Epithelial cell of esophagus (primary cell): ENCODE measurements at regions not wholly inside any gene's neighbourhood (a gene's known extent, or its start where the extent isn't known, plus 50 kb on each side); places are given as distances from the start of the nearest gene placed in this dataset.

Experiments
- DNase-seq: peaks from one replicate; pipeline ENCODE4 v3.0.0; 2010; ENCODE audit warnings: low read depth
- H3K4me3 ChIP-seq: 2 replicates; pipeline ENCODE4 v1.5.1; 2011; ENCODE audit warnings: mild to moderate bottlenecking, low read length, control low read depth
- TF ChIP-seq, protein P1 (sequence below): IDR thresholded peaks from 2 replicates; pipeline ENCODE4 v1.5.1; 2011; ENCODE audit warnings: low read depth, mild to moderate bottlenecking, low read length, control low read depth, inconsistent platforms; ENCODE audit not compliant: insufficient read depth; ENCODE audit errors: missing control alignments

DNA sequence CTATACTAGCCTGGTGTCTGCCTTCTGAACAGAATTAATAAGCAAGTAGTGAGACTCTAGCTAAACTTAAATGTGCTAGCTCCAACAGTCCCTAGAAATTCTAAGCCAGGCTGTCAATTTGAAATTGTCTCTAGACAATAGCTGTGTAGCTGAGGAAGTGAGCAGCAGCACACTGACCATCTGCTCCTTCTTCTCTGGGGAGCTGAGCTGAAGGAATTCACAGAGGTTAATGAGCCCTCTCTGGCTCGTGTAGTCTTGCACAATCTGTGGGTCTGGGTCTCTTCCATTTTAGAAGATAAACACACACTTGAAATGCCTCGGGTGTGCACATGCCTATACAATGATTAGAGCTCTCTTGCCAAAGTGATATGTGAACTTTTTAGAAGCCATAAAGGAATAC is 63.5 kb upstream of the BARX1 start:
- no peak overlapping the region for H3K4me3 ChIP-seq
- no peak for DNase-seq
- TF ChIP-seq, protein P1, sequence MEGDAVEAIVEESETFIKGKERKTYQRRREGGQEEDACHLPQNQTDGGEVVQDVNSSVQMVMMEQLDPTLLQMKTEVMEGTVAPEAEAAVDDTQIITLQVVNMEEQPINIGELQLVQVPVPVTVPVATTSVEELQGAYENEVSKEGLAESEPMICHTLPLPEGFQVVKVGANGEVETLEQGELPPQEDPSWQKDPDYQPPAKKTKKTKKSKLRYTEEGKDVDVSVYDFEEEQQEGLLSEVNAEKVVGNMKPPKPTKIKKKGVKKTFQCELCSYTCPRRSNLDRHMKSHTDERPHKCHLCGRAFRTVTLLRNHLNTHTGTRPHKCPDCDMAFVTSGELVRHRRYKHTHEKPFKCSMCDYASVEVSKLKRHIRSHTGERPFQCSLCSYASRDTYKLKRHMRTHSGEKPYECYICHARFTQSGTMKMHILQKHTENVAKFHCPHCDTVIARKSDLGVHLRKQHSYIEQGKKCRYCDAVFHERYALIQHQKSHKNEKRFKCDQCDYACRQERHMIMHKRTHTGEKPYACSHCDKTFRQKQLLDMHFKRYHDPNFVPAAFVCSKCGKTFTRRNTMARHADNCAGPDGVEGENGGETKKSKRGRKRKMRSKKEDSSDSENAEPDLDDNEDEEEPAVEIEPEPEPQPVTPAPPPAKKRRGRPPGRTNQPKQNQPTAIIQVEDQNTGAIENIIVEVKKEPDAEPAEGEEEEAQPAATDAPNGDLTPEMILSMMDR = no peak

DNA sequence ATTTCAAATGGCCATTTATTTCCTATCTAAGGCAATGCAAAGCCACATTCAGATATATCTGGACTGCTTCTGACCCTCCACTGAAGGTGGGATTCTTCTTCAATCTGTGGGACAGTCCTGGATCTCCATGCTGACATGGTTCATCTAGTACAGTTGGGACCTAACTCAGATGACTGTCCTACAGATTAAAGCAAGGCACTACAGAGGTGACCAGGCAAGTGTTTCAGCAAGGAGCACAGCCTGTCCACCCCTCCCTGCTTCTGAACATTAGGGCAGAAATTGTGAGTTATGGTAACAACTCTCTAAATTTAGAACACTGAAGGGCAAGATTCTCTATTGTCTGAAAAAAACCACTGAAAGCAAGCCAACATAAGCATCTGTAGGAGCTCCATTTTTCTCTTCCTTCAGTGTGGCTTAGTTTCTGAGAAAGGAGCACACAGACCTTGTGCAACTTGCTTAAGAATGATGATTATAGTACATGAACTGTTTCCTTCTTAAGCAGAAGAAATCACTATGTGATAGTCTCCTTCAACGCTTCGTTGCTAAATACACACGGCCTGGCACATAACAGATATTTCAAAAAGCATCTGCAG is 62.9 kb upstream of the BARX1 start:
- no peak overlapping the region for H3K4me3 ChIP-seq
- TF ChIP-seq, protein P1 = no peak
- no peak for DNase-seq

DNA sequence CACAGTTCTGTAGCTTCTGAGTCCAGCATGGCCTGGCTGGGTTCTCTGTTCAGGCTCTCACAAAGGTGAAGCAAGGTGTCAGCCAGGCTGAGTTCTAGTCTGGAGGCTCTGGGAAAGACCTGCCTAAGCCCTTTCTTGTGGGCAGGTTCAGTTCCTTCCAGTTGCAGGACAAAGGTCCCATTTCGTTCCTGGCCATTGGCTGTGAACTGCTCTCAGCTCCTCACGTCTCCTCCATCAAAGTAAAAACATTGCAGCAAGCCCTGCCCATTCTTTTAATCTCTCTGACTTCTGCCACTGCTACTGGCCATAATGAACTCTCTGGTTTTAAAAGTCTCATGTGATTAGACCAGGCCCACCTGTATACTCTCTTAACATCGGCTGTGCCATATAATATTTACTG is 61.6 kb upstream of the BARX1 start:
- no peak for DNase-seq
- TF ChIP-seq, protein P1 = no peak
- no peak overlapping the region for H3K4me3 ChIP-seq

DNA sequence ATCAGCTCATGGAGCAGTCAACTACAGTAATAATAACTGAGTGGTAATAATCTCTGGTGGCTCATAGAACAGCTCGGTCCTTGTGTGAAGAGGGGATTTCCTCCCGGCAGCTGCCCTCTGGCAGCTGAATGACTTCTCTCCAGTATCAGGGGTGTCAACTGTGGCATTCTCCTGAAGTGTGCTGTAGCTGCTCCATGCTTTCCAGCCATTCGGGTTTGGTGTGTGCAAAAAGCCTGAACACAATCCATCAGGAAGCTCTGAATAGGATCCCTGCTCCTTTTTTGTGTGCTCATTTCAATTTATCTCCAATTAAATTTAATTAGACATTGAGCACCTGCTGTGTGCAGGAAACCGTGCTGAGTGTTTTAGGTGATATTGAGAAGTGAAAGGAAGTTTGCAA is 59.8 kb upstream of the BARX1 start:
- no peak overlapping the region for H3K4me3 ChIP-seq
- no peak for DNase-seq
- TF ChIP-seq, protein P1 = no peak

DNA sequence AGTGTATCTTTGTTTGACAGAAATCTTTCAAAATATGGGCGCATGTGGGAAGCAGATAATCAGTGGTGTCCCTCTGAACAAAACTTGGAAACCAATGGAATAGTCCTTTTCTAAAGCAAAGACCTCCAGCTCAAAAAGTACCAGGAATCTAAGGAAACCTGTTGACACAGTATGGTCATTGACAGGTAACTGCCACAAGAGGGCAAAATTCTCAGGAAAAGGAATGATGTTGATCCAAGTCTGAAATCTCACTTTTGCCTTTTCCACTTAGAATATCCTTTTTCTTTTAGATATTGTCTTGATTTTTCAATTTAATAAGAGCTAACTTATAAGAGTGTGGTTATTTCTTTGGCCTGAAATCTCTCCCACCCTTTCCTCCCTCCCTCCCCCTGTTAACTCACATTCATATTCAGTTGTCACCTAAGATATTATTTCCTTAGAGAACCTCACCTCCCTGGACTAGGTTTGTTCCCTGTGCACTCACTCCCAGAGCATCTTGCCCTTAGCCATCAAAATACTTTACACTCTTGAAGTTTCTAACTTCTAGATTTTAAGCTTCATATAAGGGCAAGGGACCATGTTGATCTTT is 59.0 kb upstream of the BARX1 start:
- TF ChIP-seq, protein P1 = peak; percentile 81
- peak; percentile 50 for DNase-seq
- H3K4me3 ChIP-seq = no peak overlapping the region

DNA sequence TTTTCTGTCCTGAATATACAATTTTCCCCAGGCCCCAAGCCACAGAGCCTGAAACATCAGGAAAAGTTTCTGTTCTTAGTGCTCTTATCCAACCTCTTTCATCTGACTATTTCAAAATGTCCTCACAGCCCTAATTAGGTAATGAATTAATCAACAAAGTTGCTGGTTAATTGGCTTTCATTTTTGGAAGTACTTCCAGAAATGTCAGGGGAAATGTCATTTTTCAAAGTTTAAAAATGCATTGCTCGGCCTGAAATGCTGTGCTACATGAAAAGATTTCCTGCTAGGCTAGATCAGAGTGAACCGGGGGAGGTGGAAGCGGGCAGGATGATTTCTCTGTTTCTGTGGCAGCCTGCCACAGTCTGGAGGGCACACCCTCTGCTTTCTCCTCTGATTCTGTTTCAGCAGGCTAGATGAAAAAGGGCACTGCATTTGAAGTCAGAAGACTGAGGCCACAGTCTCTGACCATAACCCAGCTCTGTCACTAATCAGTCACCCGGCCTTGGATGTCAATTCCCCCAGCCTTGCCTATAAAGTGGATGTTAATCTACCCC is 55.9 kb upstream of the BARX1 start:
- peak; percentile 32 for DNase-seq
- H3K4me3 ChIP-seq = no peak overlapping the region
- TF ChIP-seq, protein P1 = no peak
